Germinal center (tissue), 1 donor: ENCODE measurements at regions not wholly inside any gene's neighbourhood (a gene's known extent, or its start where the extent isn't known, plus 50 kb on each side); places are given as distances from the start of the nearest gene placed in this dataset.

Experiments
- DNase-seq: peaks from one replicate; pipeline ENCODE4 v3.0.0; 2012; ENCODE audit warnings: mixed read lengths, low spot score

DNA sequence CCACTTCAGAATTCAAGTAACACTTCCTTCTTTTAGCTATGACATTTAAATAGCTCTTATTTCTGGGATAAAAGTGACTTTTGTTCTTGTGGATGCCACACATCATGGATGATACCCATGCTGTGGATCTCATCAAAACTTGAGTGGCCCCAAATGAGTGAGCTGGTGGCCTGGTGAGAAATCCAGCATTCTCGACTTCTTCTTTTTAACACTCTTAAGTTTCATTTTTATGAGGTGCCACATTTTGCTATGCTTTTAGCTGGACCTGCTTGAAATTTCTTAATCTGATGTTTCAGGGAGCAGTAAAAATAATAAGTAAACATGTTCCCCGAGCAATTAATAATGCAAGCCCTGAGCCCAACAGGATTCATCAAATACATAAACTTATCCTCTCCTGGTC, 384.8 kb upstream of the MEF2C start:
- no peak for DNase-seq

GRCh38 chr5:89265511-89266179, 382.7 kb upstream of the MEF2C start:
- DNase-seq: no peak

DNA sequence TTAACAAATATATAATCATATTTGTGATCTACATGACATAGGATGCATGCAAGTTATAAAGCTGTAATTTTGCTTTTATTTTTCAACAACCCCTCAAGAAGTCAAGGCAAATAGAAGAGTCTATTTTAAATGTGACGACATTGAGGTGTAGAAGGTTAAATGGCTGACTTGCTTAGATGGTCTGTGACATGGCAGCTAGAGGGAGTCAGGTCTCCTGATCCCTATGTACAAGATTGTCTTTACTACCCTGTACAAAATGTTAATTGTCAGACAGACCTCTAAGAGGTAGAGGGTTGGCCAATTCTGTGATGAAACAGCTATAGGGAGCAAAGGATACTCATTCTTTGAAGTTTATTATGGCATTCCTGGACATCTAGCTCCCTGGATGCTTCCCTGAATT, 380.9 kb upstream of the MEF2C start:
- no peak for DNase-seq

- DNase-seq: no peak
Measured at GRCh38 chr5:89262030-89262429, 379.0 kb upstream of the MEF2C start.

DNA sequence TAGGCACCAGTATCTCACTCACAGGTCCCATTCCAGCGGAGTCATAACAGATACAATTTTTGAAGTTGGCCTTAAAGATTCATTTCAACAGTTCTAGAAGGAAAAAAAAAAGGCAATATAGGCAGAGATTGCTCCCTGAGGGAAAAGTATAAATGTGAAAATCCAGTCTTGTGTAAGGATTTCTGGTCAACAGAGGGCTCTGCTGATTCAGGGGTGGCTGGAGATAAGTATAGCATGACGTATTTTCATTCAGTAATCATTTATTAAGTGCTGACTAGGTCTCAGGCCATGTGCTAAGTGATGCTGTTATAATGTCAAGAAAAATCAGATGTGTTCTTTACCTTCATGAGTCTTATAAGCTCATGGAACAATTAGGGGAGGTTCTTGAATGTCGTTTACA, 377.3 kb upstream of the MEF2C start:
- no peak for DNase-seq

GRCh38 chr5:89255845-89256463, 373.0 kb upstream of the MEF2C start:
- no peak for DNase-seq

- no peak for DNase-seq
Measured at GRCh38 chr5:89253666-89254352, 370.8 kb upstream of the MEF2C start.

DNA sequence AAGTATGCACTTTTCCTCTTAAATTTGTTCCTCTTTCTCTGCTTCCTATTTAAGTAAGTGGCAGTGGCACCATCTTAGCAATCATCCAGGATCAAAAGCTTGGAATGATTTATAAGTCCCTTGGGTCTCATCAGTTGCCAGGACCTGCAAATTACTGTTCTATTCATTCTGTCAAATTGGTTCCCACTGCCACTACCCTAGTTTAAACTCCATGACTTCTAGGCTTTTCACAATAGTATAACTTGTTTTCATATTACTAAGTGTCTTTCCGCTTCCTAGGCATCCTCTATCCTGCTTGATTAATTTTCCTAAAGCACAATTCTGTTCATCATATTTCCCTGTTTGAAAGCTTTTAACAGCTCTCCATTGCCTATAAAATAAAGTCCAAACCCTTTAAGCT, 363.9 kb upstream of the MEF2C start:
- no peak for DNase-seq

- no peak for DNase-seq
Measured at GRCh38 chr5:89246252-89246651, 363.3 kb upstream of the MEF2C start.

DNA sequence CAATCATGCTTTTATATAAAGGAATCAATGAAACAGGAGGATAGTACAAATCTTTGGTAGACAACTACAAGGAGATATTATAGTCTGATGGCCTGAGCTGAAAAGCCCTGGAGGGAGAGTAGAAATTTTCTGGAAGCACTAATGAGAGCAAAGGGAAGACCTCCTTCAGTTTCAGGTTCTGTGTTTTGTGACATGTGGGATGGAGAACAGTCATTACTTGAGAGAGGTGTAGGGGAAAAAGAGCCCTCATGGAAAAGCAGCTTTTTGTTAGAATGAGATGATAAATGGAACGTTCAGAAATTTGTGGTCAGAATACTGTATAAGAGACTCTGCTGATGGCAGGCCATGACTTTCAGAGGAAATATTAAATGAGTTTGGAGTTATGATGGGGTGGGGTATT, 360.6 kb upstream of the MEF2C start:
- DNase-seq: no peak

- no peak for DNase-seq
Measured at GRCh38 chr5:89241186-89241585, 358.2 kb upstream of the MEF2C start.

DNA sequence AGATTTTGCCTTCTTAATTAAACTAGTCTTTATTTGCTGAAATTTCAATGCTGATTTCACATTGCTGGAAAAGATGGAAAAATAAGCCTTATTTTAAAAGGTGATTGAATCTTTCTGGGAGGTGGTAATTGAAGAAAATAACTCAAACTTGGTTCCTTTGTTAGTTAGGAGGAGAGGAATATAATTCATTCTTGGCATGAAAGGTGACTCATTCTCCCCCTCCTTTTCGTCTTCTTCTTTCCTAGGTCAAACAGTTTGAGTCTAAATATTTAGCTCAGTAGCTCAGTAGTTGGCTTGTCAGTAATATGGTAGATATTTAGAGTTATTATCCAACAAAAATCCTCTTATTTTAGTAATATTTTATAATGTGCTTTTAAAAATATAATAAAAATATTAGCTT, 353.9 kb upstream of the MEF2C start:
- DNase-seq: no peak

GRCh38 chr5:89233462-89233861, 350.5 kb upstream of the MEF2C start:
- no peak for DNase-seq

DNA sequence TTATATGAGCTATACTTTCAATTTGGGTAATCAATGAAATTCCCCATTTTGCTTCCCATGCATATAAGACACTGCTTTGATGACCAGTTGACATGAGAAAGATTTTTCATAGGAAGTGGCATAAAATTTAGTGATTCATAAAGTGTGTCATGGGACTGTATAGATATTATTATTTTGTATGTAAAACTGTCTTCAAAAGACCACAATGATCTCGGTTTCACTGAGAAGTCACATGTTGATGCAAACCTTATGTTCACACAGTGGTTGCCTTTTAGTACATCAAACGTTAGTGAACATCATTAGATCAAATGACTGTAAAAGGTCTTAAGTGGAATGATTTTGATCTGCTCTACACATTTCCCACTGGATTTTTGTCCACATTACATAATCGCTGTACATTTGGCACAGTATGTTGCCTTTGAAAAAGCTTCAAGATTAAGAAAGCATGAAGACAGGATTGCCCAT, 349.2 kb upstream of the MEF2C start:
- no peak for DNase-seq

DNA sequence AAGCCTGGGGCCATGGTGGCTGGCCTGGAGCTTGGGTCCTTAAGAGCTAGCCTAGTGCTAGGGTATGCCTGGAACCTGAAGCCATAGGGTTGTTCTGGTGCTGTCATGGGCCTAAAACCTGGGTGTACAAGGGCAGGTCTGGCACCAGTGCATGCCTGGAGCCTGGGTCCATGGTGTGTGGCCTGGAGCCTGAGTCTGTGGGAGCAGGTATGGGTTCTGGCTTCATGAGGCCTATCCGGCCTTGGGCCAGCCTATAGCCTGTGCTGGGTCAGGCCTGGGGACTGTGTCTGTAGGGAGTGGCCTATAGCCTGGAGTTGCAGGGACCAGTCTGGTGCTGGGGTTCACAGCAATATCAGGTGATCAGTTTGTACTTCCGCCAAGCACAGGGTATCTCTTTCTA, 347.2 kb upstream of the MEF2C start:
- DNase-seq: no peak

DNA sequence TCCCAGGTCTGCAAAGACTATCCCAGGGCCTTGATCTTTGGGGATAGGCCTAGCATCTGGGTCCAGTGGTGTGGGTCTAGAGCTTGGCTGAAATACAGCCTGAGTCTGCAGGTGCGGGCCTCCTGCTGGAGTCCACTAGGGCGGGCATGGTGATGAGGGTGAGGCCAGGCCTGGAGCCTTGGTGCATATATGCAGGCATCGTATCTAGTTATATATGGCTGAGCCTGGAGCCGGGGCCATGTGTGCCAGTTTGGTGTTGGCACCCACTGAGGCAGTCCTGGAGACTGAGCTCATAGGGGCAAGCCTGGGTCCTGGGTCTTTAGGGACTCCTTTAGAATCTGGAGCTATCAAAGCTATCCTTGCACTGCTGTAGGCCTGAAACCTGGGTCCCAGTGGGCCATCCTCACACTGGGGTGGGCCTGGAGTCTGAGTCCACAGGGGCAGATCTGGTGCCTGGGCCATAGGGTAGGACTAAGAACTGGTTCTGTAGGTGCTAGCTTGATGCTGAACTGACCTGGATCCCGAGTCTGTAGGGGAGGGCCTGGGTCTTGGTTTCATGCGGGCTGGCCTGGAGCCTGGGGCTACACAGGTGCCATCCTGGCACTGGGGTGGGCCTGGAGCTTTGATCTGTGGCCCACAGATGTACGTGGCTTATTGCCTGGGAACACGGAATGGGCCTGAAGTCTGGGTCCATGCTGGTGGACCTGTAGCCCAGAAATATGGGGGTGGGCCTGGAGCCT, 346.5 kb upstream of the MEF2C start:
- DNase-seq: no peak

- no peak for DNase-seq
Measured at GRCh38 chr5:89228355-89228754, 345.4 kb upstream of the MEF2C start.

GRCh38 chr5:89218364-89218763, 335.4 kb upstream of the MEF2C start:
- DNase-seq: no peak

GRCh38 chr5:89216606-89217005, 333.6 kb upstream of the MEF2C start:
- no peak for DNase-seq

DNA sequence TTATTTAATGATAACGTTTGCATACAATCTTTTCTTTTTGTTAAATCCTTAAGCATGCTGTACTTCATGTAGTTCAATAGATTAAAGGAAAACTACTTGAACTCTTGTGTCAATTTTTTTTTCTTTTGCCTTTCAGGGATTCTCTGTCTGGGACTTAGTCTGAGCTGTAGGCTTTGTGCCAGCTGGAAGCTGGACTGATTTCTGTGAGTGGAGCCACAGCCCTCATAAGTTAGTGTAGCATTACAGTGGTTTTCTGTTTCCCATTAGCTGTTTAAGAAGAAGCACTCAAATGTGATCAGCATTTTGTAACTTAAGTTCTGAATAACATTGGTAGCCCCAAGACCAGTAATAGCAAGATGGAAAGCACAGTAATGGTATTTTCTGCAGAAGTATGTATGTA, 330.6 kb upstream of the MEF2C start:
- no peak for DNase-seq

- DNase-seq: no peak
Measured at GRCh38 chr5:89211836-89212235, 328.9 kb upstream of the MEF2C start.

GRCh38 chr5:89208811-89209210, 325.8 kb upstream of the MEF2C start:
- no peak for DNase-seq

DNA sequence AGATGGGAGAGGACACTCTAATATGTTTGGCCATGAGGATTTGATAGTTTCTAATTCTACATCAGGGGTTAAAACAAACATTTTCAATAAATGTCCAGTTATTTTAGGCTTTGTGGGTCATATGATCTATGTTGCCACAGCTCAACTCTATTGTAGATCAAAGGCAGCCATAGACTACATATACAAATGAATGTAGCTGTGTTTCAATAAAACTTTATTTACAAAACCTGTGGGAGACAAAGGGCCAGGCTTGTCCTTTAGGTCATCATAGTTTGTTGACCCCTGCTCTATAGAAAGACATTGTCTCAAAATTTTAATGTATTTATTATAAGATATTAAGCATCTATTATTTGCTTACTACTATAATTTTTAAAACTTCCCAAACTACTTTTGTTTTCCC, 325.4 kb upstream of the MEF2C start:
- no peak for DNase-seq
